Activated CD4-positive, alpha-beta T cell treated with anti-CD3 and anti-CD28 coated beads, Interleukin-2, amount 50 U/mL, for 48 hours (primary cell): ENCODE measurements at regions not wholly inside any gene's neighbourhood (a gene's known extent, or its start where the extent isn't known, plus 50 kb on each side); places are given as distances from the start of the nearest gene placed in this dataset.
"Not testable (repeated sequence)": the region's sequence is repeated elsewhere in the genome, so short reads cannot be mapped to it uniquely, and the experiment has no call there.

Experiments used
- DNase-seq, 2 experiments: peaks; one replicate each; pipeline ENCODE4 v3.0.0-alpha.2; 2020

GRCh38 chr10:44168478-44168877 is 216.4 kb downstream of the CXCL12 start:
- no peak for DNase-seq

DNA sequence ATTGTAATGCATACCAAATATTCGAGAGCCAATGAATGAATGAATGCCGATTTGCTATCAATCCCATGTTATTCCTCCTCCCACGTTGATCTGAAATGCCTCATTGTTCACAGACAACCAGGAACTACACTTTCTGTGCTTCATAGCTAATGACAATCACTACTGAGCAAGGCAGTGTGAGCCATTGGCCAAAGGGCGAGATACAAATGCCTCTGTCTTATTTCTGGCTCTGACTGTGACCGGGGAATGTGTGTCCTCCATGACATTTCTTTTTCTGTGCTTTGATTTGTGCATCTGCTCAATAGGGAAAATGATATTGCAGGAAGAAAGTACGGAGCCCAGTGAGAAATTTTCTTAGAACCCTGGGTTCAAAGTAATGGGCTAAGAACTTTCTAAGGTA is 217.1 kb downstream of the CXCL12 start:
- DNase-seq = no peak

DNA sequence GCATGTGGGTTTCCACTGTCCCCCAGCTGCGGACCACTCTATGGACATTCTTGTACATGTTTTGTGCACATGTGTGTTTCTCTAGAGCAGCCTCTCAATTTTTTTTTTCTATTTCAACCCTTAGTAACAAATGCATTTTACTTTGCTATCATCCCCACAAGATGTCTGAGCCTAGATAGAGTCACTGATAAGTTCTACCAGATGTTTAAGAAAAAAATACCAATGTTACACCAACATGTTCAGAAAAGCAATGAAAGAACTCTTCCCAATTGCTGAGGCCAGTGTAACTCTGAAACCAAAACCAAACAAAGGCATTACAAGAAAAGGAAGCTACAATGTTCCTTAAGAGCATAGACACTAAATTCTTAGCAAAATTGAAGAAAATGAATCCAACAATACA is 218.5 kb downstream of the CXCL12 start:
- DNase-seq = no peak

DNA sequence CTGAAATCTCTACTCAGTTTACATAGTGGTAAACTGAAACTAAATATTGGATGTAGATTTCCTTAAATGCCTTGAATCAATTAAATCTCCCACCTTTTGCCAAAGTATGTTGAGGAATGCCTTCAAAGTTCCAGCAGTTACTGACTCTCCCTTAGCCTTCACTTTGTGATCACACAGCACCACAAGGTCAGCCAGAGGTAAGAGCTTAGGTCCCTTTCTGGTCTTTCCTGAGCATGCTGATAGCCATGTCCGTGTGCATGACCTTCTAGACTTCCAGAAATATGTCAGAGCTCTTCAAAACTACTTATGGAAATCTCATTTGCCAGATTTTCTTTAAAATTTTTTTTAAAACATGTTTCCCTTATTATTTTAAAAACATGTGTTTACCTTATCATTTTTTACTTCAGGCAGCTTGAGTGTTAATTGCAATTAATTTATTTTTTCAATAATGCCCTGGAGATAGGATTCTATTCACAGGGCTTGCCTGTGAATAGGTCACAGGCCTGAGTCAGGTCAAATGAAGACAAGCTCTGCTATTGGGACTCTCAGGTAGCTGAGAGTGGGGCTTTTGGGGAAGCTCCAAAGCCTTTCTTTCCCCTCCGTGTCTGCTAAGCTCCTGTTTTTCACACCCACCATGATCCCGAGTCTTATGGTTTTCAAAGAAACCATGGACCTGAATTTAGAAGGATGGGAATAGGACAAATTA is 220.5 kb downstream of the CXCL12 start:
- DNase-seq = no peak

- no peak for DNase-seq
Measured at GRCh38 chr10:44161184-44161583, 223.7 kb downstream of the CXCL12 start.

DNA sequence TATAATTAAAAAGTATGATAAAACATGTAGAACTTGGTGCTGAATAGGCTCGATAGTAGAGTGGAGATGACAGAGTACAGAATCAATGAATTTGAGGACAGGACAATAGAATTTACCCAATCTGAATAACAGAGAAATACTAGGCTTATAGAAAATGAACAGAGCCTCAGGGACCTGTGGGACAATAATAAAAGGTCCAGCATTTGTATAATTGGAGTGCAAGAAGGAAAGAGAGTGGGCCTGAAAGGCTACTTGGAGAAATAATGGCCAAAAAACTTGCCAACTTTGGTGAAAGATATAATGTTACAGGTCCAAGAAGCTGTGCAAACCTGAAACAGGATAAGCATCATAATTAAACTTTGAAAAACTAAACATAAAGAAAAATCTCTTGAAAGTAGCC is 227.3 kb downstream of the CXCL12 start:
- DNase-seq = no peak

DNA sequence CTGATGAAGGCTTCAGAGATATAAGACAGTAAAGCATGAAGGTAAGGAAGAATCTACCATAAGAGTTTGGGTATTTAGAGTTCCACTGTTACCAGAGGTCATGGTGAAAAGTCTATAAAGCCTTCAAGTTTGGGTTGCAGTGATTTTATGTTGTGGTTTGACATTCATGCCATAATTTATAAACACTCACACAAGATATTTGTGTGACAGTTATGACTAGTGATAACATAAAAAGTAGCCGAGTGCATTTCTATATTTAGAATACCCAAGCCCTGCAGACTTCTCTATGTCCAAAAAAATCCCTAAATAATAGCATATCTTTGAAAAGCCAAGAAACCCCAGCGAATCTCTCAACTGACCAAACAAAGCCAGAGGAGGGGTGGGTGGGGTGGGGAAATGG is 229.9 kb downstream of the CXCL12 start:
- no peak for DNase-seq

DNA sequence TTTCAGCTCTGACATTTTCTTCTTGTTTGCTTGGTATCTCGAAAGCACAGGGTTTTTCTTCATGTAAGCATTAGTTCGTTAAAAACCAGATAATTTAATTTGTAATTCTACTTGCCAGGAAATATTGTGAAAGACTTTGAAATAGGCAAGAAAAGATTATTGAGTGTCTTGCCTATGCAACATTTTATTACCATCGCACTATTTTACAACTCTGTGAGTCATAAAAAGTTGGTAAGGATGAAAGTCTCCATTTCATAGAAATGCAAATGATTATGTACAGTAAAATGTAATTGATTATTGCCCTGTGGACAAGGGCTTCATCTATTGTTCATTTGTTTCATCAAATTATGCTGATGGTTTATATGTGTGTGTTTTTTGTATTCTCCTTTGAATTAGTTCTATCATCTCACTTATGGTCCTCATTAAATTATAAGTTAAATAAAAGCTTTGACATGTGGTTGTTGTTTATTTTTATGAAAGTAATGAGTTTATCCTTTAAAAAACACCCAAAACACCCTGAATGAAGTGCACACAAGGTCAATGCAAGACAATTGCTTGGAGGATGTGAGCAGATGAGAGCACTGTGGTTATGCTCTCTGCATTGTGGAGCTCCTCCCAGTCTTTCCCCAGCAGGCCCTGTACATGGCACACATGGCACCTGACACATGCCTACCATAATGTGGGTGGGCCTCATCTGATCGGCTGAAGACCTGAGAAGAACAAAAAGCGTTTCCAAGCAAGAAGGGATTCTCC is 230.8 kb downstream of the CXCL12 start:
- no peak for DNase-seq

- no peak for DNase-seq
Measured at GRCh38 chr10:44143556-44143955, 241.3 kb downstream of the CXCL12 start.

GRCh38 chr10:44132361-44133289 is 252.3 kb downstream of the CXCL12 start:
- no peak for DNase-seq

DNA sequence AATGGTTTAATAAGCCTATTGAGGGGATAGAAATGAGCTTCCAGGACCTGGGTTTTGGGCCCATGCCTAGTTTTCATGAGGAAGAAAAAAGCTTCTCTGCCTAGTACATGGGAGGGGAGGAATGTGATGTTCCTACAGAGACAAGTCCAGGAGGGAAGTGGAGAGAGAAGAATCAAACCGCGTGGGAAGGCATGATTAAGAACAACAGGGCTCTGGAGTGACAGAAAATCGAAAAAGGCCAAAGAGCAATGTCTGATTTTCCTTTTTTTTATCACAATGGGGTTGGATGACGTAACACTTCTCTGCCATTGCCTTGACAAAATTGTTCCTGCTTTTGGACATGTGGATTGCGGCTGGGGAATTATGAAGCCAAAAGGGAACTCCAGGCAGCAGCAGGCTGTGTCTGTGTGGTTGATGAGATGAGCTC is 258.6 kb downstream of the CXCL12 start:
- no peak for DNase-seq

GRCh38 chr10:44125879-44126278 is 259.0 kb downstream of the CXCL12 start:
- DNase-seq = no peak

GRCh38 chr10:44118500-44118899 is 266.4 kb downstream of the CXCL12 start:
- no peak for DNase-seq

- no peak for DNase-seq
Measured at GRCh38 chr10:44116474-44116873, 268.4 kb downstream of the CXCL12 start.

- no peak for DNase-seq
Measured at GRCh38 chr10:44115516-44115915, 269.4 kb downstream of the CXCL12 start.

- no peak for DNase-seq
Measured at GRCh38 chr10:44114441-44114840, 270.5 kb downstream of the CXCL12 start.

DNA sequence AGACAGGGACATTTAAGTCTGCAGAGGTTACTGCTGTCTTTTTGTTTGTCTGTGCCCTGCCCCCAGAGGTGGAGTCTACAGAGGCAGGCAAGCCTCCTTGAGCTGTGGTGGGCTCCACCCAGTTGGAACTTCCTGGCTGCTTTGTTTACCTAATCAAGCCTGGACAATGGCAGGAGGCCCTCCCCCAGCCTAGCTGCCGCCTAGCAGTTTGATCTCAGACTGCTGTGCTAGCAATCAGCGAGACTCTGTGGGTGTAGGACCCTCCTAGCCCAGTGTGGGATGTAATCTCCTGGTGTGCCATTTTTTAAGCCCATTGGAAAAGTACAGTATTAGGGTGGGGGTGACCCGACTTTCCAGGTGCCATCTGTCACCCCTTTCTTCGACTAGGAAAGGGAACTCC is 272.6 kb downstream of the CXCL12 start:
- not testable (repeated sequence) for DNase-seq

DNA sequence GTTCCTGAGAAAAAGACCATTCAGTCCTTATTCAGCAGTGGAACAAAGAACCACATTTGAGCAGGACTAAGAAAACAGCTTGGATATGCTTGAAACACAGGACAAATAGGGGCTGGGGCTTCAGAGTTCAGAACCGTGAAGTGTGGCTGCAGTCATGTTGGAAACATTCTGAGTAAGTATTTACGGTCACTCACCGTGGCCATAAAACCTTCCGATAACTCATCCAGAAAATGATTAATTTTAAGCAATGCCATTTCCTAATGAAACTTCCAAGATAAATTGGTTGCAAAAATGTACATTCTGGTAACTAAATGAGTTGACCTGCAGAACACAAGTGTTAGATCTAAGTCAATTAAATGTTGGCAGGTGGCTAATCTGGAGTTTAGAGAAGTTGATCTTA is 279.2 kb downstream of the CXCL12 start:
- DNase-seq = no peak

- DNase-seq = no peak
Measured at GRCh38 chr10:44102726-44103255, 282.1 kb downstream of the CXCL12 start.

- DNase-seq = no peak
Measured at GRCh38 chr10:44101082-44101481, 283.8 kb downstream of the CXCL12 start.

- DNase-seq = no peak
Measured at GRCh38 chr10:44099511-44099910, 285.4 kb downstream of the CXCL12 start.

GRCh38 chr10:44096217-44096616 is 288.7 kb downstream of the CXCL12 start:
- not testable (repeated sequence) for DNase-seq

DNA sequence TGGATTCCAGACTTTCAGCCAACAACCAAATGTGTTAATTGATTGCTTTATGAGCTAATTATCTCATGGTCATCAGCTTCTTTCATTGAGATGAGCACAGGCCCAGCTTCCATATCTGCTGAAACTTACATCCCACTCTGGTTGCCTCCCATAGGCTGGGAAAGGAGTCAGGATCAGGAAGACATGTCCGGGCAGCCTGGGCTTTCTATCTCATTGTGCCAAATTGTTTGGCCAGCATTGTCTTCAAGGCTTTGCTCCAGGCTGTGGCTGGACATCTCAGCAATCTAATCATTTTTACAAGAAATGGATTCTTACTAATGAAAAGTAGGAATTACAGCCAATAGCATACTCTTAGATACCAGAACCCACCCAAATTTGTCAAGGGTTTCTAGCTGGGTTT is 295.2 kb downstream of the CXCL12 start:
- DNase-seq = no peak
